Panc1 (cell line): ENCODE measurements at regions not wholly inside any gene's neighbourhood (a gene's known extent, or its start where the extent isn't known, plus 50 kb on each side); places are given as distances from the start of the nearest gene placed in this dataset.

Experiments used
- ATAC-seq: fragments of 200-7000 bp; cut with Tn5 transposase; 2 replicates; pipeline ENCODE4 v1.9.1; 2020; ENCODE audit warnings: mild to moderate bottlenecking, moderate library complexity
- BruUV-seq: library from RNA; stranded (reverse); fragments of 400-500 nt; replicated peaks from 2 replicates; lab custom pipeline; 2021; lab: Mats Ljungman, UMichigan
- CTCF ChIA-PET: fragments of 300-600 bp; sonication (Branson Sonifier 250); formaldehyde crosslinking; loops from one replicate; lab custom pipeline; 2022; ENCODE audit warnings: antibody characterized with exemption; lab: Charles Lee
- POLR2A ChIA-PET: fragments of 300-600 bp; sonication (Branson Sonifier 250); formaldehyde crosslinking; loops from one replicate; lab custom pipeline; 2022; ENCODE audit warnings: antibody characterized with exemption; lab: Charles Lee
- DNase-seq: peaks from one replicate; pipeline ENCODE4 v3.0.0-alpha.2; 2010; ENCODE audit warnings: low read depth, low spot score
- H3K27ac ChIP-seq: 2 replicates; pipeline ENCODE4 v1.5.1; 2011; ENCODE audit warnings: mild to moderate bottlenecking, low read length, inconsistent platforms
- H3K27me3 ChIP-seq: fragments of 200-500 bp; sonication (Bioruptor generic); 2 replicates; pipeline ENCODE4 v1.6.0; 2014; ENCODE audit warnings: low read length, inconsistent platforms; ENCODE audit not compliant: control insufficient read depth, insufficient read depth
- H3K36me3 ChIP-seq: fragments of 200-500 bp; sonication (Bioruptor generic); 2 replicates; pipeline ENCODE4 v1.5.1; 2014; ENCODE audit warnings: inconsistent platforms, mild to moderate bottlenecking, low read length, moderate library complexity; ENCODE audit not compliant: control insufficient read depth, insufficient read depth
- H3K4me1 ChIP-seq: 2 replicates; pipeline ENCODE4 v1.5.1; 2011; ENCODE audit warnings: inconsistent platforms, mild to moderate bottlenecking, low read length, moderate library complexity; ENCODE audit not compliant: control insufficient read depth, insufficient read depth
- H3K4me3 ChIP-seq, 2 experiments: 2 replicates each; pipeline ENCODE4 v1.5.1; 2011 to 2012; ENCODE audit warnings: low read depth in 2 of 2, low read length in 2 of 2, mild to moderate bottlenecking in 2 of 2, inconsistent platforms in 1 of 2, moderate library complexity in 1 of 2
- H3K9me3 ChIP-seq: fragments of 200-500 bp; sonication (Bioruptor generic); 2 replicates; pipeline ENCODE4 v1.5.1; 2014; ENCODE audit warnings: low read depth, mild to moderate bottlenecking, inconsistent platforms, low read length, moderate library complexity; ENCODE audit not compliant: control insufficient read depth, insufficient read depth
- POLR2AphosphoS5 ChIP-seq: IDR thresholded peaks from 2 replicates; pipeline ENCODE4 v1.6.1; 2012; ENCODE audit warnings: mild to moderate bottlenecking, low read depth, low read length, moderate library complexity
- SIN3A ChIP-seq: IDR thresholded peaks from 2 replicates; pipeline ENCODE4 v1.6.1; 2012; ENCODE audit warnings: low read depth, mild to moderate bottlenecking, low read length, moderate library complexity, borderline replicate concordance; ENCODE audit not compliant: insufficient read depth
- TCF7L2 ChIP-seq: IDR thresholded peaks from 2 replicates; pipeline ENCODE4 v1.6.1; 2011; ENCODE audit warnings: mild to moderate bottlenecking, low read depth, low read length, inconsistent platforms
- in situ Hi-C: cut with HindIII; loops from 2 replicates; pipeline ENCODE4 v1.10.0; 2016; ENCODE audit warnings: low sequenced_read_pairs, low pct_unique_long_range_greater_than_20kb
- intact Hi-C: fragments of 100-400 bp; cut with micrococcal nuclease; formaldehyde crosslinking; loops from one replicate; pipeline ENCODE4 v1.10.0; 2022; ENCODE audit not compliant: unreplicated experiment
- TF ChIP-seq, protein P1 (sequence below), 2 experiments: IDR thresholded peaks; 2 replicates each; pipeline ENCODE4 v1.6.1; 2011 to 2012; ENCODE audit warnings: low read depth in 2 of 2, control low read depth in 1 of 2, low read length in 1 of 2, mild to moderate bottlenecking in 1 of 2, moderate library complexity in 1 of 2; ENCODE audit not compliant: insufficient read depth in 1 of 2
- TF ChIP-seq, protein P2 (sequence below): fragments of 450-650 bp; IDR thresholded peaks from 2 replicates; pipeline ENCODE4 v1.5.1; 2017; ENCODE audit warnings: mild to moderate bottlenecking

DNA sequence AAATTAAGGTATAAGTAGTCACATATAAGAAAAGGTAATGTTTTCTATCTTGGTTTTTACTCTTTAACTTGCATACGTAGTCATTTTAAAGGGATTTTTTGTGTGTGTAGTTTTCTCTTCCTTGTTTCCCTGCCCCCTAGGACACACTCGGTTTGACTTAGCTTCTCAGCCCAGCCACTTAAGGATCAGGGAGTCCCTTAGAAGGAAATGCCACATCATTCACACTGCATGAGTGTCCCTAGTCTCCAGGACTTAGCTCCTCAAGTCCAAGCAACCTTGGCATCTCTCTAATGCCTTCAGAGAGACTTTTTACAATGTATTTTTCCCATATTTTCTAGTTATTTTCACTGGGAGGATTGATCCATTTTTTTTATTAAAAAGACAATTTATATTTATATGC is 1407.7 kb downstream of the EFNB2 start:
- no TSS peak for BruUV-seq
- Histone ChIP-seq H3K4me3 (no peak overlapping the region), H3K9me3 (no peaks in the 10 kb centered on the region), H3K4me1 (no peaks in the 10 kb centered on the region), H3K36me3 (no peaks in the 10 kb centered on the region), H3K27me3 (no peaks in the 10 kb centered on the region), H3K27ac (no peak overlapping the region)
- TF ChIP-seq SIN3A (no peak), POLR2AphosphoS5 (no peak), TCF7L2 (no peak)
- TF ChIP-seq, protein P1, sequence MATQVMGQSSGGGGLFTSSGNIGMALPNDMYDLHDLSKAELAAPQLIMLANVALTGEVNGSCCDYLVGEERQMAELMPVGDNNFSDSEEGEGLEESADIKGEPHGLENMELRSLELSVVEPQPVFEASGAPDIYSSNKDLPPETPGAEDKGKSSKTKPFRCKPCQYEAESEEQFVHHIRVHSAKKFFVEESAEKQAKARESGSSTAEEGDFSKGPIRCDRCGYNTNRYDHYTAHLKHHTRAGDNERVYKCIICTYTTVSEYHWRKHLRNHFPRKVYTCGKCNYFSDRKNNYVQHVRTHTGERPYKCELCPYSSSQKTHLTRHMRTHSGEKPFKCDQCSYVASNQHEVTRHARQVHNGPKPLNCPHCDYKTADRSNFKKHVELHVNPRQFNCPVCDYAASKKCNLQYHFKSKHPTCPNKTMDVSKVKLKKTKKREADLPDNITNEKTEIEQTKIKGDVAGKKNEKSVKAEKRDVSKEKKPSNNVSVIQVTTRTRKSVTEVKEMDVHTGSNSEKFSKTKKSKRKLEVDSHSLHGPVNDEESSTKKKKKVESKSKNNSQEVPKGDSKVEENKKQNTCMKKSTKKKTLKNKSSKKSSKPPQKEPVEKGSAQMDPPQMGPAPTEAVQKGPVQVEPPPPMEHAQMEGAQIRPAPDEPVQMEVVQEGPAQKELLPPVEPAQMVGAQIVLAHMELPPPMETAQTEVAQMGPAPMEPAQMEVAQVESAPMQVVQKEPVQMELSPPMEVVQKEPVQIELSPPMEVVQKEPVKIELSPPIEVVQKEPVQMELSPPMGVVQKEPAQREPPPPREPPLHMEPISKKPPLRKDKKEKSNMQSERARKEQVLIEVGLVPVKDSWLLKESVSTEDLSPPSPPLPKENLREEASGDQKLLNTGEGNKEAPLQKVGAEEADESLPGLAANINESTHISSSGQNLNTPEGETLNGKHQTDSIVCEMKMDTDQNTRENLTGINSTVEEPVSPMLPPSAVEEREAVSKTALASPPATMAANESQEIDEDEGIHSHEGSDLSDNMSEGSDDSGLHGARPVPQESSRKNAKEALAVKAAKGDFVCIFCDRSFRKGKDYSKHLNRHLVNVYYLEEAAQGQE (IDR thresholded peaks at IDR 0.05; ENCODE audit: insufficient read depth in 1 of 2, low read depth in 2 of 2, low read length in 1 of 2) = no peak
- TF ChIP-seq, protein P2, sequence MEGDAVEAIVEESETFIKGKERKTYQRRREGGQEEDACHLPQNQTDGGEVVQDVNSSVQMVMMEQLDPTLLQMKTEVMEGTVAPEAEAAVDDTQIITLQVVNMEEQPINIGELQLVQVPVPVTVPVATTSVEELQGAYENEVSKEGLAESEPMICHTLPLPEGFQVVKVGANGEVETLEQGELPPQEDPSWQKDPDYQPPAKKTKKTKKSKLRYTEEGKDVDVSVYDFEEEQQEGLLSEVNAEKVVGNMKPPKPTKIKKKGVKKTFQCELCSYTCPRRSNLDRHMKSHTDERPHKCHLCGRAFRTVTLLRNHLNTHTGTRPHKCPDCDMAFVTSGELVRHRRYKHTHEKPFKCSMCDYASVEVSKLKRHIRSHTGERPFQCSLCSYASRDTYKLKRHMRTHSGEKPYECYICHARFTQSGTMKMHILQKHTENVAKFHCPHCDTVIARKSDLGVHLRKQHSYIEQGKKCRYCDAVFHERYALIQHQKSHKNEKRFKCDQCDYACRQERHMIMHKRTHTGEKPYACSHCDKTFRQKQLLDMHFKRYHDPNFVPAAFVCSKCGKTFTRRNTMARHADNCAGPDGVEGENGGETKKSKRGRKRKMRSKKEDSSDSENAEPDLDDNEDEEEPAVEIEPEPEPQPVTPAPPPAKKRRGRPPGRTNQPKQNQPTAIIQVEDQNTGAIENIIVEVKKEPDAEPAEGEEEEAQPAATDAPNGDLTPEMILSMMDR = no peak
- DNase-seq = no peak
- in situ Hi-C loops (no loop called here), intact Hi-C loops (no loop called here)
- CTCF ChIA-PET = no interaction called here
- POLR2A ChIA-PET = no interaction called here
- no peak for ATAC-seq

DNA sequence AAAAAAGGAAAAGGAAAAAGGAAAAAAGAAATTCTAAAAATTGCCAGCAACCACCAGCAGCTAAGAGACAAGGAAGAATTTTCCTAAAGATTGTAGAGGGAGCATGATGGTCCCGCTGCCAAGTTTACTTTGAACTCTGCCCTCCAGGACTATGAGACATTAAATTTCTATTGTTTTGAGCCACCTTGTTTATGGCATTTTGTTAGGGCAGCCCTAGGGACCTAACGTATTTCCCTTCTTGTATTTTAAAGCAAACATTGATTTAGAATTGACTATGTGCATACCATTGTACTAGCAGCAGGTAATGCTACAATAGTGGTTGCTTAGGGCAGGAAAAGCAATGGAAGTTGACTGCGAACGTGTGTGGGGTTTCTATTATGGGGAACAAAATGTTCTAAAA is 1414.2 kb downstream of the EFNB2 start:
- H3K4me1 ChIP-seq = no peaks in the 10 kb centered on the region
- H3K4me3 ChIP-seq = no peak overlapping the region
- no peaks in the 10 kb centered on the region for H3K9me3 ChIP-seq
- H3K27ac ChIP-seq = no peak overlapping the region
- no peaks in the 10 kb centered on the region for H3K27me3 ChIP-seq
- no peak for ATAC-seq
- ChIA-PET POLR2A (no interaction called here), CTCF (no interaction called here)
- TF ChIP-seq, protein P1 (IDR thresholded peaks at IDR 0.05; ENCODE audit: insufficient read depth in 1 of 2, low read depth in 2 of 2, low read length in 1 of 2) = no peak
- no peak for TF ChIP-seq POLR2AphosphoS5
- TF ChIP-seq, protein P2 = no peak
- TF ChIP-seq TCF7L2 = no peak
- no peak for TF ChIP-seq SIN3A
- intact Hi-C loops (no loop called here), in situ Hi-C loops (no loop called here)
- BruUV-seq = no TSS peak
- no peak for DNase-seq
- no peaks in the 10 kb centered on the region for H3K36me3 ChIP-seq
